ENCODE measurements at regions not wholly inside any gene's neighbourhood (a gene's known extent, or its start where the extent isn't known, plus 50 kb on each side); places are given as distances from the start of the nearest gene placed in this dataset.
"Not testable (repeated sequence)": the region's sequence is repeated elsewhere in the genome, so short reads cannot be mapped to it uniquely, and the experiment has no call there.

GRCh38 chr1:228883535-228883934 is 148.3 kb downstream of the RHOU start:
- H3K27ac ChIP-seq (ENCODE audit: low read depth, low read length), result no peak overlapping the region
- peaks cover 4% of the 10 kb centered on the region; the same call in 1 of the 2 replicates for H3K4me1 ChIP-seq (ENCODE audit: control insufficient read depth, insufficient read depth, low read length)
- H3K27me3 ChIP-seq (ENCODE audit: control insufficient read depth, insufficient read depth, low read length), result no peaks in the 10 kb centered on the region
- H3K9ac ChIP-seq (ENCODE audit: low read depth, low read length), result no peak overlapping the region
- peaks cover 5% of the 10 kb centered on the region; the same call in 1 of the 2 replicates for H3K9me3 ChIP-seq (ENCODE audit: control insufficient read depth, insufficient read depth, low read length)
- H3K36me3 ChIP-seq (ENCODE audit: control insufficient read depth, insufficient read depth, low read length), result no peaks in the 10 kb centered on the region
- H3K4me3 ChIP-seq (ENCODE audit: low read depth, low read length), result no peak overlapping the region

GRCh38 chr1:228884196-228884595 is 148.9 kb downstream of the RHOU start:
- Histone ChIP-seq H3K4me1 (ENCODE audit: control insufficient read depth, insufficient read depth, low read length) (peaks cover 4% of the 10 kb centered on the region; the same call in 1 of the 2 replicates), H3K9me3 (ENCODE audit: control insufficient read depth, insufficient read depth, low read length) (peaks cover 5% of the 10 kb centered on the region; the same call in 1 of the 2 replicates), H3K4me3 (ENCODE audit: low read depth, low read length) (no peak overlapping the region), H3K27me3 (ENCODE audit: control insufficient read depth, insufficient read depth, low read length) (no peaks in the 10 kb centered on the region), H3K9ac (ENCODE audit: low read depth, low read length) (no peak overlapping the region), H3K36me3 (ENCODE audit: control insufficient read depth, insufficient read depth, low read length) (no peaks in the 10 kb centered on the region), H3K27ac (ENCODE audit: low read depth, low read length) (no peak overlapping the region)

- Histone ChIP-seq H3K36me3 (ENCODE audit: control insufficient read depth, insufficient read depth, low read length) (no peaks in the 10 kb centered on the region), H3K27ac (ENCODE audit: low read depth, low read length) (no peak overlapping the region), H3K27me3 (ENCODE audit: control insufficient read depth, insufficient read depth, low read length) (no peaks in the 10 kb centered on the region)
Observed at GRCh38 chr1:228884615-228885566, 149.6 kb downstream of the RHOU start.

GRCh38 chr1:228885845-228886244 is 150.6 kb downstream of the RHOU start:
- H3K27me3 ChIP-seq (ENCODE audit: control insufficient read depth, insufficient read depth, low read length), result no peaks in the 10 kb centered on the region
- H3K4me3 ChIP-seq (ENCODE audit: low read depth, low read length), result no peak overlapping the region
- peaks cover 4% of the 10 kb centered on the region; the same call in 1 of the 2 replicates for H3K4me1 ChIP-seq (ENCODE audit: control insufficient read depth, insufficient read depth, low read length)
- no peak overlapping the region for H3K27ac ChIP-seq (ENCODE audit: low read depth, low read length)
- no peaks in the 10 kb centered on the region for H3K36me3 ChIP-seq (ENCODE audit: control insufficient read depth, insufficient read depth, low read length)
- H3K9me3 ChIP-seq (ENCODE audit: control insufficient read depth, insufficient read depth, low read length), result peaks cover 5% of the 10 kb centered on the region; the same call in 1 of the 2 replicates
- no peak overlapping the region for H3K9ac ChIP-seq (ENCODE audit: low read depth, low read length)

More at GRCh38 chr1:228884615-228885566, 149.6 kb downstream of the RHOU start:
- peaks cover 5% of the 10 kb centered on the region; the same call in 1 of the 2 replicates for H3K9me3 ChIP-seq (ENCODE audit: control insufficient read depth, insufficient read depth, low read length)
- H3K4me3 ChIP-seq (ENCODE audit: low read depth, low read length), result no peak overlapping the region
- peaks cover 4% of the 10 kb centered on the region; the same call in 1 of the 2 replicates for H3K4me1 ChIP-seq (ENCODE audit: control insufficient read depth, insufficient read depth, low read length)
- no peak overlapping the region for H3K9ac ChIP-seq (ENCODE audit: low read depth, low read length)

GRCh38 chr1:228887101-228887500 is 151.8 kb downstream of the RHOU start:
- no peaks in the 10 kb centered on the region for H3K36me3 ChIP-seq (ENCODE audit: control insufficient read depth, insufficient read depth, low read length)
- H3K4me1 ChIP-seq (ENCODE audit: control insufficient read depth, insufficient read depth, low read length), result peaks cover 2% of the 10 kb centered on the region; the same call in 1 of the 2 replicates
- H3K9ac ChIP-seq (ENCODE audit: low read depth, low read length), result no peak overlapping the region
- H3K27me3 ChIP-seq (ENCODE audit: control insufficient read depth, insufficient read depth, low read length), result no peaks in the 10 kb centered on the region
- no peak overlapping the region for H3K27ac ChIP-seq (ENCODE audit: low read depth, low read length)
- no peak overlapping the region for H3K4me3 ChIP-seq (ENCODE audit: low read depth, low read length)
- peaks cover 5% of the 10 kb centered on the region; the same call in 1 of the 2 replicates for H3K9me3 ChIP-seq (ENCODE audit: control insufficient read depth, insufficient read depth, low read length)

GRCh38 chr1:228887960-228888359 is 152.7 kb downstream of the RHOU start:
- no peaks in the 10 kb centered on the region for H3K4me1 ChIP-seq (ENCODE audit: control insufficient read depth, insufficient read depth, low read length)
- H3K9me3 ChIP-seq (ENCODE audit: control insufficient read depth, insufficient read depth, low read length), result peaks cover 5% of the 10 kb centered on the region; the same call in 1 of the 2 replicates
- H3K9ac ChIP-seq (ENCODE audit: low read depth, low read length), result no peak overlapping the region
- no peak overlapping the region for H3K27ac ChIP-seq (ENCODE audit: low read depth, low read length)
- no peaks in the 10 kb centered on the region for H3K36me3 ChIP-seq (ENCODE audit: control insufficient read depth, insufficient read depth, low read length)
- H3K4me3 ChIP-seq (ENCODE audit: low read depth, low read length), result no peak overlapping the region
- no peaks in the 10 kb centered on the region for H3K27me3 ChIP-seq (ENCODE audit: control insufficient read depth, insufficient read depth, low read length)

GRCh38 chr1:228889289-228889688 is 154.0 kb downstream of the RHOU start:
- Histone ChIP-seq H3K9ac (ENCODE audit: low read depth, low read length) (no peak overlapping the region), H3K27ac (ENCODE audit: low read depth, low read length) (no peak overlapping the region), H3K4me3 (ENCODE audit: low read depth, low read length) (no peak overlapping the region), H3K9me3 (ENCODE audit: control insufficient read depth, insufficient read depth, low read length) (no peaks in the 10 kb centered on the region), H3K4me1 (ENCODE audit: control insufficient read depth, insufficient read depth, low read length) (no peaks in the 10 kb centered on the region), H3K36me3 (ENCODE audit: control insufficient read depth, insufficient read depth, low read length) (no peaks in the 10 kb centered on the region), H3K27me3 (ENCODE audit: control insufficient read depth, insufficient read depth, low read length) (no peaks in the 10 kb centered on the region)

GRCh38 chr1:228891272-228892034 is 156.2 kb downstream of the RHOU start:
- Histone ChIP-seq H3K4me1 (ENCODE audit: control insufficient read depth, insufficient read depth, low read length) (no peaks in the 10 kb centered on the region), H3K9ac (ENCODE audit: low read depth, low read length) (no peak overlapping the region), H3K9me3 (ENCODE audit: control insufficient read depth, insufficient read depth, low read length) (no peaks in the 10 kb centered on the region), H3K4me3 (ENCODE audit: low read depth, low read length) (no peak overlapping the region), H3K36me3 (ENCODE audit: control insufficient read depth, insufficient read depth, low read length) (no peaks in the 10 kb centered on the region), H3K27me3 (ENCODE audit: control insufficient read depth, insufficient read depth, low read length) (no peaks in the 10 kb centered on the region), H3K27ac (ENCODE audit: low read depth, low read length) (no peak overlapping the region)

- H3K27me3 ChIP-seq (ENCODE audit: control insufficient read depth, insufficient read depth, low read length); H3K9ac ChIP-seq (ENCODE audit: low read depth, low read length): not testable (repeated sequence)
Observed at GRCh38 chr1:228892200-228892599, 156.9 kb downstream of the RHOU start.

GRCh38 chr1:228894442-228894989 is 159.2 kb downstream of the RHOU start:
- no peak overlapping the region for H3K4me3 ChIP-seq (ENCODE audit: low read depth, low read length)
- H3K27ac ChIP-seq (ENCODE audit: low read depth, low read length), result no peak overlapping the region
- H3K9me3 ChIP-seq (ENCODE audit: control insufficient read depth, insufficient read depth, low read length), result no peaks in the 10 kb centered on the region
- H3K36me3 ChIP-seq (ENCODE audit: control insufficient read depth, insufficient read depth, low read length), result no peaks in the 10 kb centered on the region
- H3K4me1 ChIP-seq (ENCODE audit: control insufficient read depth, insufficient read depth, low read length), result no peaks in the 10 kb centered on the region
- H3K9ac ChIP-seq (ENCODE audit: low read depth, low read length), result no peak overlapping the region
- no peaks in the 10 kb centered on the region for H3K27me3 ChIP-seq (ENCODE audit: control insufficient read depth, insufficient read depth, low read length)

More at GRCh38 chr1:228892200-228892599, 156.9 kb downstream of the RHOU start:
- not testable (repeated sequence) for H3K4me3 ChIP-seq (ENCODE audit: low read depth, low read length); H3K9me3 ChIP-seq (ENCODE audit: control insufficient read depth, insufficient read depth, low read length); H3K36me3 ChIP-seq (ENCODE audit: control insufficient read depth, insufficient read depth, low read length); H3K4me1 ChIP-seq (ENCODE audit: control insufficient read depth, insufficient read depth, low read length); H3K27ac ChIP-seq (ENCODE audit: low read depth, low read length)
